Hepatocyte (in vitro differentiated cells): ENCODE measurements at regions not wholly inside any gene's neighbourhood (a gene's known extent, or its start where the extent isn't known, plus 50 kb on each side); places are given as distances from the start of the nearest gene placed in this dataset.

Experiments
- DNase-seq: peaks from one replicate; pipeline ENCODE4 v3.0.0-alpha.2; 2016; ENCODE audit warnings: low spot score
- H2AFZ ChIP-seq: fragments of 200-600 bp; sonication (generic); 2 replicates; pipeline ENCODE4 v1.6.0; 2016; ENCODE audit warnings: antibody characterized with exemption, mild to moderate bottlenecking
- H3K27ac ChIP-seq: fragments of 200-600 bp; sonication (generic); 2 replicates; pipeline ENCODE4 v1.5.1; 2016; ENCODE audit warnings: mild to moderate bottlenecking
- H3K27me3 ChIP-seq: fragments of 200-600 bp; sonication (generic); 2 replicates; pipeline ENCODE4 v1.6.1; 2016
- H3K36me3 ChIP-seq: fragments of 200-600 bp; sonication (generic); replicated peaks from 2 replicates; pipeline ENCODE4 v1.5.1; 2016; ENCODE audit warnings: low read depth; ENCODE audit not compliant: insufficient read depth
- H3K4me1 ChIP-seq: fragments of 200-600 bp; sonication (generic); 2 replicates; pipeline ENCODE4 v1.5.1; 2016; ENCODE audit warnings: mild to moderate bottlenecking, moderate library complexity; ENCODE audit not compliant: insufficient read depth
- H3K4me2 ChIP-seq: fragments of 200-600 bp; sonication (generic); 2 replicates; pipeline ENCODE4 v1.6.0; 2016
- H3K4me3 ChIP-seq: fragments of 200-600 bp; sonication (generic); 2 replicates; pipeline ENCODE4 v1.5.1; 2016; ENCODE audit warnings: mild to moderate bottlenecking
- H3K79me2 ChIP-seq: fragments of 200-600 bp; sonication (generic); 2 replicates; pipeline ENCODE4 v1.6.0; 2017; ENCODE audit warnings: mild to moderate bottlenecking
- H3K9me2 ChIP-seq: fragments of 200-600 bp; sonication (generic); replicated peaks from 2 replicates; pipeline ENCODE4 v1.6.0; 2017; ENCODE audit warnings: mild to moderate bottlenecking; ENCODE audit not compliant: insufficient read depth
- H3K9me3 ChIP-seq: fragments of 200-600 bp; sonication (generic); 2 replicates; pipeline ENCODE4 v1.5.1; 2016; ENCODE audit warnings: low read depth, mild to moderate bottlenecking
- H4K20me1 ChIP-seq: fragments of 200-600 bp; sonication (generic); 2 replicates; pipeline ENCODE4 v1.6.0; 2016; ENCODE audit warnings: mild to moderate bottlenecking; ENCODE audit not compliant: insufficient read depth, poor library complexity, severe bottlenecking
- CTCF ChIP-seq: fragments of 200-600 bp; sonication (generic); IDR thresholded peaks from 2 replicates; pipeline ENCODE4 v1.5.1; 2016; ENCODE audit warnings: antibody characterized with exemption, mild to moderate bottlenecking; ENCODE audit not compliant: poor library complexity
- EZH2 ChIP-seq: fragments of 200-600 bp; sonication (generic); IDR thresholded peaks from 2 replicates; pipeline ENCODE4 v1.6.1; 2016; ENCODE audit warnings: antibody characterized with exemption, mild to moderate bottlenecking, borderline replicate concordance
- EZH2phosphoT487 ChIP-seq: fragments of 200-600 bp; sonication (generic); IDR thresholded peaks from one replicate; pipeline ENCODE4 v1.6.1; 2018; ENCODE audit warnings: antibody characterized with exemption, mild to moderate bottlenecking, low read depth, moderate library complexity; ENCODE audit not compliant: unreplicated experiment, severe bottlenecking
- WGBS: methylation state at CpG from one replicate; pipeline ENCODE4 v1.1.6; 2016; ENCODE audit warnings: low lambda C conversion rate; ENCODE audit errors: missing lambda C conversion rate; 5-methylcytosine and 5-hydroxymethylcytosine counted together

- Histone ChIP-seq H3K9me2 (no peaks in the 10 kb centered on the region), H2AFZ (no peak overlapping the region), H3K4me3 (no peak overlapping the region), H3K27me3 (no peaks in the 10 kb centered on the region), H3K4me1 (peaks cover 2% of the 10 kb centered on the region), H3K4me2 (no peak overlapping the region), H3K27ac (no peak overlapping the region), H3K9me3 (no peaks in the 10 kb centered on the region), H3K36me3 (no peaks in the 10 kb centered on the region), H4K20me1 (no peaks in the 10 kb centered on the region), H3K79me2 (no peaks in the 10 kb centered on the region)
- TF ChIP-seq CTCF: no peak
- no peak for TF ChIP-seq EZH2phosphoT487
- no peak for TF ChIP-seq EZH2
- 89% methylated on average over 1 of the region's 1 CpG for WGBS
- DNase-seq: no peak
Observed at GRCh38 chr2:175580652-175581051, 399.1 kb upstream of the ATP5MC3 start.

GRCh38 chr2:175579646-175580045 is 398.1 kb upstream of the ATP5MC3 start:
- DNase-seq: no peak
- TF ChIP-seq EZH2 (no peak), EZH2phosphoT487 (no peak), CTCF (no peak)
- WGBS: 81% methylated on average over 1 of the region's 1 CpG
- H3K9me2 ChIP-seq: no peaks in the 10 kb centered on the region
- H3K4me2 ChIP-seq: no peak overlapping the region
- H2AFZ ChIP-seq: no peak overlapping the region
- no peak overlapping the region for H3K27ac ChIP-seq
- H3K9me3 ChIP-seq: no peaks in the 10 kb centered on the region
- H3K27me3 ChIP-seq: no peaks in the 10 kb centered on the region
- no peaks in the 10 kb centered on the region for H3K36me3 ChIP-seq
- no peaks in the 10 kb centered on the region for H4K20me1 ChIP-seq
- no peak overlapping the region for H3K4me3 ChIP-seq
- H3K79me2 ChIP-seq: no peaks in the 10 kb centered on the region
- peaks cover 2% of the 10 kb centered on the region for H3K4me1 ChIP-seq

- no peaks in the 10 kb centered on the region for H3K36me3 ChIP-seq
- 100% methylated on average over 2 of the region's 2 CpGs for WGBS
Observed at GRCh38 chr2:175577368-175577970, 396.0 kb upstream of the ATP5MC3 start.

More at GRCh38 chr2:175577368-175577970, 396.0 kb upstream of the ATP5MC3 start:
- DNase-seq: no peak
- TF ChIP-seq EZH2phosphoT487: no peak
- no peak for TF ChIP-seq CTCF
- TF ChIP-seq EZH2: no peak
- H3K79me2 ChIP-seq: no peaks in the 10 kb centered on the region
- no peak overlapping the region for H3K27ac ChIP-seq
- peaks cover 2% of the 10 kb centered on the region for H3K4me1 ChIP-seq
- H3K9me3 ChIP-seq: no peaks in the 10 kb centered on the region
- no peaks in the 10 kb centered on the region for H3K9me2 ChIP-seq
- no peaks in the 10 kb centered on the region for H3K27me3 ChIP-seq
- no peak overlapping the region for H3K4me2 ChIP-seq
- H2AFZ ChIP-seq: no peak overlapping the region
- no peaks in the 10 kb centered on the region for H4K20me1 ChIP-seq
- H3K4me3 ChIP-seq: no peak overlapping the region
